ENCODE measurements at regions not wholly inside any gene's neighbourhood (a gene's known extent, or its start where the extent isn't known, plus 50 kb on each side); places are given as distances from the start of the nearest gene placed in this dataset.
"Not testable (repeated sequence)": the region's sequence is repeated elsewhere in the genome, so short reads cannot be mapped to it uniquely, and the experiment has no call there.

DNA sequence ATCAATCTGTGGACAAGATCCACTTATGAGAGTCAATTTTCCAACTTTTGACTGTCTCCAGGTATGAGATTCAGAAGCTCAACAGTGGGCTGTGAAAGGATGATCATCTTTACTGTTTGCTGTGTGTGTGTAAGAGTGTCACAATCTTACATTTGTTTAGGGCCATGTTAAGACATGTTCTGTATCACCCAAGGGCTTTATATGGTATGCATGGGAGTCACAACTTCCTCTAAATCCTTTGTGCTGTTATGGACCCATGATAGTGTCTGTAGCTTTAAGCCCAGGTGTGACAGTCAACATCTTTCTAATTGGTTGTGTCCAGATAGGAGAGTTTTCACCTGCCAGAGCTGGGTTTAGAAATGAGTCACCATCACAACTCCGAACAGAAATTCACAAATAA lies 70.2 kb downstream of the ZNF726 start:
- not testable (repeated sequence) for DNase-seq

DNA sequence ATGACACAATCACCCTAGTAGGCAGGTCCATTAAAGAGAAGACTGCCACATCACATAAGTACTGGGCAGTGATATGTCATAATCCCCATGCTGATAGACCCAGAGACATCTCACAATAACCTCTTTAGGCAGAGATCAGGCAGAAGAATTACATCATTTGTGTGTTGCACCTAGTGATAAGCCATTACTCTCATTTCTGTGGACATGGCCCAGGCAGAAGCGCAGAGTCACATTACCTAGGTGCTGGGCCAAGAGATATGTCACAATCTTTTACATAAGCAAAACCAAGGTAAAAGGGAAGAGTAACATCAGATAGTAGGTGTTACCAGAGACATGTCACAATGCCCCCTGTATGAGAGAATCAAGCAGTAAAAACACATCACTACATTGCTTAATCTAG lies 71.9 kb downstream of the ZNF726 start:
- no peak for DNase-seq

GRCh38 chr19:23991170-23991569 lies 76.5 kb downstream of the ZNF726 start:
- no peak for DNase-seq

DNA sequence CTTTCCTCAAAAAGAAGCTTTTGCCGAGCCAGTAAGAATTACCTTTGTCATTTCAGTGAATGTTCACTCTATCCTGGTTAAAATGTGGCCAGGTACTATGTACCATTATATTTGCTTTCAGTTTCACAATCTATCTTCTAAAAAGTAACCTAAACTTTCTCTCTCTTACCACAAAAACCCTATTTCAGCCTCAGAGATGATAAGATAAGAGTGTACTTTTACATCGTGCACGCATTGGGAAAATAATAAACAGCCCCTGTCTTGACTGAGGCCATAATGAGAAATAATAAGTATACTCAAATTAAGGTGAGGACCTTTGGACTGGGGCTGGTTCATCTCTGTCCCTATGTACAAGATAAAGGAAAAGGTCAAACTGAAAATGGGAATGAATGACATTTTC lies 77.7 kb downstream of the ZNF726 start:
- no peak for DNase-seq

DNA sequence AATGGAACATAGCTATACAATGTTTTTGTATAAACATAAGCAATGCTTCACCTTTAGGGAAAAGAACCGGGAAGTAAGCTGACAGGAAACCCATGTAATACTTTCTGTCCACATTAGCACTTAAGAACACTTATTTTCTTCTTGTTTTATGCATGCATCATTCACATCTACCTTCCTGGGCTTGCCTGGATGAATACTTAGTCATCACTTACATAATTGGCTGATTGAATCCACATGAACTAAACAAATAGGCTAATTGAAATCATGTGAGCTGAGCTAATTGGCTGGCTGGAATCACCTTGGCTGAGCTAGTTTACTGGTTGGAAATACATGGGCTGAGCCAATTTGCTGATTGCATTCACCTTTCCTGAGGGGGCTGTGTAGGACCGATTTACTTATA lies 78.8 kb downstream of the ZNF726 start:
- DNase-seq: no peak

- DNase-seq: no peak
Measured at GRCh38 chr19:23996549-23996948, 81.9 kb downstream of the ZNF726 start.

DNA sequence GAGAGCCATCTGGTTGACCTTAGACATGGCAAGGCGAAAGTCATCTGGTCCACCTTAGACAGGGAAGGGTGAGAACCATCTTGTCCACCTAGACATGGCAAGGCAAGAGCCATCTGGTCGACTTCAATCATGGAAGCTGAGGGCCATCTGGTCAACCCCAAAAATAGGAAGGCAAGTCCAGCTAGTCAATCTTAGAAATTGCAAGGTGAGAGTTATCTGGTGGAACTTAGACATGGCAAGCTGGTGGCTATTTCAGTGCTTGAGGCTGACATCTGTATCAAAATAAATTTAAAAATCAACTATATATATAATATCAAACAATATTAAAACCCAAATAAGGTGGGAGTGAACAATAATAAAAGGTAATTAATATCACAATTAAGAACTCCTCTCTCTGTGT lies 83.9 kb downstream of the ZNF726 start:
- DNase-seq: no peak

- no peak for DNase-seq
Measured at GRCh38 chr19:23999821-24000610, 85.3 kb downstream of the ZNF726 start.

GRCh38 chr19:24000656-24001055 lies 86.0 kb downstream of the ZNF726 start:
- DNase-seq: no peak

GRCh38 chr19:24002256-24002945 lies 84.6 kb upstream of the ZNF254 start:
- no peak for DNase-seq

DNA sequence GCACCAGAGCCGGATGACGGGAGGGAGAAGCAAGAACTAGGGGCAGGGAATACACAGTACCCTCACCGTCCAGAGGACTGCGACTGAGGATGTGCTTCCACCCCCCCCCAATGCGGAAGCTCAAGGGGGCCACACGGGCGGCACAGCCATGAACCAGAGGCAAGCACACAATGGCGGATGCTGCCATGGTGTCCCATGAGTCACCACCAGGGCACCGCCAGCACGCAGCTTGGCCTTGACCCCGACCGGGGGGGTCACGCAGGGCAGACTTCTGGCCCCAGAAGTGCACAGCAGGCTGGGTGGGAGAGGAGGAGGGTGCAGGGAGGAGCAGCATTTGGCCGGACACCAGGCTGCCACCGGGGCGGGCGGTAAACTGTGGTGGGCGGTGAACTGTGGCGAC lies 83.5 kb upstream of the ZNF254 start:
- no peak for DNase-seq

DNA sequence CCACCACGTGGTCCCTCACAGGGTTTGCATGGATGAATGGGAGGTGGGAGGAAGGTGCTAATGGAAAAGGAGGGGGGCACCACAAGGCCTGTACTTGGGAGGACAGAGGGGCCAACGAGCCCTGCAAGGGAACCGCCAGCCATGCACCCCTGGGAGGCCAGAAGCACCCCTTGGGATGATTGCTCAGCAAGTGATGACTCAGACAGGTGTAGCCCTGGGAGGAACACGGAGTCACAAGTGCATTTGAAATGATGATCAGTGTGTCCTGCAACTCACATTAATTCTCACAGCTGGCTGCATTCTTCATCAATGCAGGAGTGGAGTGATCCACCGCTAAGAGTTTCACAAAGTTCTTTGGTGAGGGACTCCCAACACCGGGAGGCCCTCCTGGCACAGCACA lies 82.8 kb upstream of the ZNF254 start:
- DNase-seq: no peak

DNA sequence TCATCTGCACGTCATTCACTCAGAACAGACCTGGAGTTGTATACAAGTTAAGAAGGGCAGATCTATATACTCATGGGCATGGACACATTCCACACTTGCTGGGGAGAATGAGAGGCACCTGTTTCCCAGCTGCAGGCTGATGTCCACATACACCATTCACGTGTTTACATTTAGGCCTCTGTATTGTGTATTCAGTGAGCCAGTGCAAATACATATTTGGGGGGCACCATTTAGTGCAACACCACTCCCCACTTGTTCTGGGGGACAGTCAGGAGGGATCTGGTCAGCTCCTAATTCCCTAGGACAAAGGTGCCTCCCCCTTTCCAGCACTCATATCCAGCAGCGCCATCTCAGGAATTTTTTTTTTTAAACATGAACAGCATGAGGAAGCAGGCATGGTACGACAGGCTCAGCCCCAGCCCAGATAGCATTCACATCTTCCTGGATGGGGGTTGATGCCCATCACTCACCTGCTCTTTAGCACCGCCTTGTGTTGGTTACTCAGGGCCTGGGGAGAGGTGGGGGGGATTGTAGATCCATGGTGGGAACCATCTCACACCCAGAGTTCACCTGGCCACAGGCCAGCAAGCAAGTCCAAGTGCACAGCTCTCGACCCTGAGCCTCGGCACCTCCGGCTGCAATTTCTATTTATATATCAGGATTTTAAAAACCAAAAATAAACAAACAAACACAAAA lies 56.9 kb upstream of the ZNF254 start:
- DNase-seq: no peak

GRCh38 chr19:24032651-24033050 lies 54.3 kb upstream of the ZNF254 start:
- DNase-seq: no peak

GRCh38 chr19:24033301-24033962 lies 53.6 kb upstream of the ZNF254 start:
- peak; percentile 80 to 85 for DNase-seq

DNA sequence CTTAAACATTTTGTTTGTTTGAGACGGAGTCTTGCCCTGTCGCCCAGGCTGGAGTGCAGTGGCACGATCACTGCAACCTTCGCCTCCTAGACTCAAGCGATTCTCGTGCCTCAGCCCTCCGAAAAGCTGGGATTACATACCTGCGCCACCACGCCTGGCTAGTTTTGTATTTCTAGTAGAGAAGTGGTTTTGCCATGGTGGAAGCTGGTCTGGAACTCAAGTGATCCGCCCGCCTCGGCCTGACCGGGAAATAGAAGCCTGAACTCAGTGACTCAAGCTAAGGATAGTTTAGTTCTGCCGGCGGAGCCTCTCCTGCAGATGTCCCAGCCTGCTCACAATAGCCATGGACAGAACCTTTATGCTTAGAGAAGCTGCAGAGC lies 53.0 kb upstream of the ZNF254 start:
- DNase-seq: peak; percentile 9 to 58

DNA sequence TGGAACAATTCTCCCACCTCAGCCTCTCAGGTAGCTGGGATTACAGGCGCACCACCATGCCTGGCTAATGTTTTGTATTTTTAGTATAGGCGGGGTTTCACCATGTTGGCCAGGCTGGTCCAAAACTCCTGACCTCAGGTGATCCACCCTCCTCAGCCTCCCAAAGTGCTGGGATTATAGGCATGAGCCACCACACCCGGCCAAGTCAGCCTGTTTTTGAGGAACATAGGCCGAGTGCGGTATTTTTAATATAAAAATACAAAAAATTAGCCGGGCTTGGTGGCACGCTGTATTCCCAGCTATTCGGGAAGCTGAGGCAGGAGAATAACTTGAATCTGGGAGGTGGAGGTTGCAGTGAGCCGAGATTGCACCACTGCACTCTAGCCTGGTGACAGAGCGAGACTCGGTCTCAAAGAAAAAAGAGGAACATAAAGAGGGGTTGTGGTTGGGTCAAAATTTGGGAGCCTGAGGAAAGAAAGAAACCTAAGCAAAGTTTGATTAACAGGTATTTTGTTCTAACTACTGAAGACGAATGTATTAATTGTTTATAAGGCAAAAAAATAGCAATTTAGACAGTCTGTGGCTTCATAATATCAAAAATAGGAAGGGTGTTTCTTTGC lies 51.6 kb upstream of the ZNF254 start:
- not testable (repeated sequence) for DNase-seq

Measured in hippocampal formation (tissue), 2 donors.